SK-N-MC (cell line): ENCODE measurements at regions not wholly inside any gene's neighbourhood (a gene's known extent, or its start where the extent isn't known, plus 50 kb on each side); places are given as distances from the start of the nearest gene placed in this dataset.
"Not testable (repeated sequence)": the region's sequence is repeated elsewhere in the genome, so short reads cannot be mapped to it uniquely, and the experiment has no call there.

Source experiments
- DNase-seq: peaks from one replicate; pipeline ENCODE4 v3.0.0-alpha.2; 2011; ENCODE audit warnings: low read depth, low spot score
- H3K27ac ChIP-seq: fragments of 200-600 bp; sonication (generic); 2 replicates; pipeline ENCODE4 v1.5.1; 2016; ENCODE audit warnings: mixed run types
- H3K36me3 ChIP-seq: fragments of 200-600 bp; sonication (generic); 2 replicates; pipeline ENCODE4 v1.6.1; 2017; ENCODE audit warnings: antibody characterized with exemption, low read length, mixed read lengths; ENCODE audit not compliant: insufficient read depth
- H3K4me3 ChIP-seq: fragments of 200-600 bp; sonication (generic); 2 replicates; pipeline ENCODE4 v1.5.1; 2016
- H3K9ac ChIP-seq: fragments of 200-600 bp; sonication (generic); 2 replicates; pipeline ENCODE4 v1.8.0; 2017; ENCODE audit warnings: mixed run types, mixed read lengths; ENCODE audit not compliant: insufficient read length
- H3K9me3 ChIP-seq: fragments of 200-600 bp; sonication (generic); 2 replicates; pipeline ENCODE4 v1.6.1; 2017; ENCODE audit warnings: low read depth, mild to moderate bottlenecking, antibody characterized with exemption, low read length, moderate library complexity, mixed read lengths
- EZH2 ChIP-seq: fragments of 200-600 bp; sonication (generic); IDR thresholded peaks from one replicate; pipeline ENCODE4 v1.6.1; 2017; ENCODE audit warnings: antibody characterized with exemption
- FOXP2 ChIP-seq: optimal IDR thresholded peaks from 2 replicates; pipeline ENCODE3; 2011; ENCODE audit warnings: mild to moderate bottlenecking, moderate library complexity; ENCODE audit not compliant: insufficient read depth; ENCODE audit errors: extremely low read length, control extremely low read depth
- POLR2AphosphoS5 ChIP-seq: IDR thresholded peaks from 2 replicates; pipeline ENCODE4 v1.6.1; 2012; ENCODE audit warnings: mild to moderate bottlenecking, low read depth, low read length, borderline replicate concordance

GRCh38 chr1:8239039-8239305 is 78.9 kb upstream of the SLC45A1 start:
- DNase-seq, result no peak
- TF ChIP-seq FOXP2, result no peak
- TF ChIP-seq POLR2AphosphoS5, result no peak
- TF ChIP-seq EZH2, result no peak
- Histone ChIP-seq H3K9ac (no peak overlapping the region), H3K27ac (no peak overlapping the region), H3K36me3 (no peaks in the 10 kb centered on the region), H3K9me3 (no peaks in the 10 kb centered on the region), H3K4me3 (no peak overlapping the region)

GRCh38 chr1:8238141-8239038 is 79.5 kb upstream of the SLC45A1 start:
- TF ChIP-seq EZH2 (no peak), FOXP2 (no peak), POLR2AphosphoS5 (no peak)
- Histone ChIP-seq H3K9me3 (no peaks in the 10 kb centered on the region), H3K36me3 (no peaks in the 10 kb centered on the region), H3K27ac (no peak overlapping the region), H3K4me3 (no peak overlapping the region), H3K9ac (no peak overlapping the region)
- DNase-seq, result no peak

- Histone ChIP-seq H3K27ac (no peak overlapping the region), H3K36me3 (no peaks in the 10 kb centered on the region), H3K4me3 (no peak overlapping the region), H3K9ac (no peak overlapping the region), H3K9me3 (no peaks in the 10 kb centered on the region)
- DNase-seq, result no peak
- TF ChIP-seq POLR2AphosphoS5 (no peak), FOXP2 (no peak), EZH2 (no peak)
Measured at GRCh38 chr1:8232036-8232757, 85.7 kb upstream of the SLC45A1 start.

DNA sequence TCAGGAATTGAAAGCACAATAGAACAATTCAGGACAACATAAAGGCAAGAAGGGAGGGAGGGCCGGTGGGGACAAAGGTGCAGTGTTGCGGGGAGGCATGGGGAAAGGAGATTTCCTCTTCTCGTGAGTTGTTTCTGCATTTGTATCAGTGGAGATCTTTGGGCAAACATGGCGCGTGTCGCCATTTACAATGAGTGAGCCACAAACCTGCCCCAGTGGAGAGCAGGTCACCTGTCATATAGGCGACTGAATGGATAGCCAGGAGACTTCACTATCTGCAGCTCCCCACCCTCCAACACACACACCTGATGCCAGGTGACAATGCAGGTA is 87.7 kb upstream of the SLC45A1 start:
- H3K9me3 ChIP-seq, result no peaks in the 10 kb centered on the region
- H3K36me3 ChIP-seq, result no peaks in the 10 kb centered on the region
- no peak overlapping the region for H3K9ac ChIP-seq
- no peak overlapping the region for H3K4me3 ChIP-seq
- H3K27ac ChIP-seq, result no peak overlapping the region
- no peak for DNase-seq
- TF ChIP-seq FOXP2 (no peak), POLR2AphosphoS5 (no peak), EZH2 (no peak)

DNA sequence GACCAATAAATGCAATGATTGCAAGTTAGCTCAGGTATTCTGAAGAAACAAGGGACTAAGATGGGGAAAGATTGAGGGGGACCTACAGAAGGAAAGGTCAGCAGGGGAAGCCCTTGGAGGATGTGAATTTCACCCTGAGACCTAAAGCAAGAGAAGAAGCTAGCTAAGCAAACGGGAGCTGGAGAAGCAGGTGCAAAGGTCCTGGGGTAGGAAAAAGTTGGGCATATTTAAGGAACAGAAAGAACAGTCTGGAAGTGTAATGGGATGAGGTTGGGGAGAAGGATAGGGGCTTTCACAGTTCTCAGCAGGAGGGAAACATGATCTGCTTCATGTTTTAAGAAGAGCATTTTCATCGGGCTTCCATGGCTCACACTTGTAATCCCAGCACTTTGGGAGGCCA is 89.7 kb upstream of the SLC45A1 start:
- H3K9me3 ChIP-seq, result no peaks in the 10 kb centered on the region
- no peak for DNase-seq
- no peak overlapping the region for H3K4me3 ChIP-seq
- TF ChIP-seq POLR2AphosphoS5 (no peak), EZH2 (no peak), FOXP2 (no peak)
- H3K36me3 ChIP-seq, result no peaks in the 10 kb centered on the region
- H3K27ac ChIP-seq, result no peak overlapping the region
- H3K9ac ChIP-seq, result no peak overlapping the region

- H3K27ac ChIP-seq, H3K9me3 ChIP-seq, H3K36me3 ChIP-seq, H3K9ac ChIP-seq, H3K4me3 ChIP-seq, DNase-seq: not testable (repeated sequence)
Measured at GRCh38 chr1:8227674-8228073, 90.2 kb upstream of the SLC45A1 start.

DNA sequence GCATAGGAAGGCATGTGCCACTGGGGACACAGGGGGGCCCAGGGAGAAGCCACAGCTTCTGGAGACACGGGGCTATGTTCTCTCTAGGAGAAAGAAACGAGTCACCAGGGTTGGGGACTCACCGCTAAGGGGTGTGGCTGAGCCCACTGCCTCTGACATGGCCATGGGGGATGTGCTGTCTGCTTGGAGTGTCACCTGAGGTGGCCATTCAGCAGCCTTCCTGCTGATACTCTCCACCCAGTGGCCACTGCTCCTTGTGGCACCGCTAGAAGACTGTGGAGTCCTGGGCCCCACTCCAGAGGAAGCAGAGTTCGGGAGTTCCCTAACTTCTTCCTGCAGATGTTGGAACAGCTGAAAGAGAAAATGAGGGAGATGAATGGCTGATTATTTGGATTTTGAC is 91.2 kb upstream of the SLC45A1 start:
- TF ChIP-seq EZH2 (no peak), POLR2AphosphoS5 (no peak), FOXP2 (no peak)
- no peak overlapping the region for H3K9ac ChIP-seq
- DNase-seq, result no peak

DNA sequence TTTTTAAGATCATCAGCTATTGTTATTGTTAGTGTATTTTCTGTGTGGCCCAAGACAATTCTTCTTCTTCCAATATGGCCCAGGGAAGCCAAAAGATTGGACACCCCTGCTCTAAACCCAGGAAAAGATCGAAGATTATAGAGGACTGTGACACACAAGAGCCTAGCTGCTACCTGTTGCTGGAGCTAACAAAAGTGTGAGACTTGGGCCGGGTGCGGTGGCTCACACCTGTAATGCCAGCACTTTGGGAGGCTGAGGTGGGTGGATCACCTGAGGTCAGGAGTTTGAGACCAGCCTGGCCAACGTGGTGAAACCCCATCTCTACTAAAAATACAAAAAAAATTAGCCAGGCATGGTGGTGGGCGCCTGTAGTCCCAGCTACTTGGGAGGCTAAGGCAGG is 91.9 kb upstream of the SLC45A1 start:
- H3K36me3 ChIP-seq, H3K27ac ChIP-seq, DNase-seq, H3K4me3 ChIP-seq, H3K9ac ChIP-seq, H3K9me3 ChIP-seq: not testable (repeated sequence)

More for the DNA sequence above, 91.2 kb upstream of the SLC45A1 start:
- Histone ChIP-seq H3K27ac (no peak overlapping the region), H3K4me3 (no peak overlapping the region), H3K36me3 (no peaks in the 10 kb centered on the region), H3K9me3 (no peaks in the 10 kb centered on the region)

- H3K36me3 ChIP-seq, result no peaks in the 10 kb centered on the region
- H3K27ac ChIP-seq, result no peak overlapping the region
- no peak overlapping the region for H3K4me3 ChIP-seq
- no peak for TF ChIP-seq POLR2AphosphoS5
- no peak for TF ChIP-seq EZH2
- TF ChIP-seq FOXP2, result no peak
- no peaks in the 10 kb centered on the region for H3K9me3 ChIP-seq
- DNase-seq, result no peak
- H3K9ac ChIP-seq, result no peak overlapping the region
Measured at GRCh38 chr1:8223526-8223925, 94.4 kb upstream of the SLC45A1 start.
